ENCODE measurements at regions not wholly inside any gene's neighbourhood (a gene's known extent, or its start where the extent isn't known, plus 50 kb on each side); places are given as distances from the start of the nearest gene placed in this dataset.

DNA sequence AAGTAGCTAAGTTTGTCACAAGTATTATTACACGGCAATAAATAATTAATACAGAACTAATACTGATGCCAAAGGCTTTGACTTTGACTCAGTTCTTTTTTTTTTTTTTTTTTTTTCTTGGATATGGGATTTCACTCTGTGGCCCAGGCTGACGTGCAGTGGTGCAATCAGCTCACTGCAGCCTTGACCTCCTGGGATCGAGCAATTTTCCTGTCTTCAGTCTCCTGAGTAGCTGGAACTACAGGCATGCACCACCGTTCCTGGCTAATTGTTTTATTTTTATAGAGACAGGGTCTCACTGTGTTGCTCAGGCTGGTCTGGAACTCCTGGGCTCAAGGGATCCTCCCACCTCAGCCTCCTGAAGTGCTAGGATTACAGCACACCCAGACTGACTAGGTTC is 284.5 kb downstream of the SS18 start:
- Histone ChIP-seq H3K4me1 (ENCODE audit: insufficient read depth, low read length, severe bottlenecking) (no peaks in the 10 kb centered on the region), H3K4me3 (ENCODE audit: low read depth, low read length, poor library complexity, severe bottlenecking) (no peak overlapping the region), H3K9me3 (ENCODE audit: low read length) (no peaks in the 10 kb centered on the region), H3F3A (ENCODE audit: insufficient read depth, low read length) (no peaks in the 10 kb centered on the region), H3K27ac (ENCODE audit: low read depth, low read length, poor library complexity, severe bottlenecking) (no peak overlapping the region), H3K27me3 (ENCODE audit: insufficient read depth, low read length) (no peaks in the 10 kb centered on the region; the same call in 1 of the 2 replicates), H3K9me2 (ENCODE audit: low read depth, low read length) (no peaks in the 10 kb centered on the region), H2AFZ (ENCODE audit: low read length) (no peak overlapping the region), H3K36me3 (ENCODE audit: insufficient read depth, low read length) (no peaks in the 10 kb centered on the region), H3K79me2 (ENCODE audit: insufficient read depth, low read length) (no peaks in the 10 kb centered on the region), H3K9ac (ENCODE audit: low read length) (no peak overlapping the region), H3K4me2 (ENCODE audit: low read length) (no peak overlapping the region), H4K20me1 (ENCODE audit: insufficient read depth, low read length) (no peaks in the 10 kb centered on the region)
- TF ChIP-seq, protein P1, sequence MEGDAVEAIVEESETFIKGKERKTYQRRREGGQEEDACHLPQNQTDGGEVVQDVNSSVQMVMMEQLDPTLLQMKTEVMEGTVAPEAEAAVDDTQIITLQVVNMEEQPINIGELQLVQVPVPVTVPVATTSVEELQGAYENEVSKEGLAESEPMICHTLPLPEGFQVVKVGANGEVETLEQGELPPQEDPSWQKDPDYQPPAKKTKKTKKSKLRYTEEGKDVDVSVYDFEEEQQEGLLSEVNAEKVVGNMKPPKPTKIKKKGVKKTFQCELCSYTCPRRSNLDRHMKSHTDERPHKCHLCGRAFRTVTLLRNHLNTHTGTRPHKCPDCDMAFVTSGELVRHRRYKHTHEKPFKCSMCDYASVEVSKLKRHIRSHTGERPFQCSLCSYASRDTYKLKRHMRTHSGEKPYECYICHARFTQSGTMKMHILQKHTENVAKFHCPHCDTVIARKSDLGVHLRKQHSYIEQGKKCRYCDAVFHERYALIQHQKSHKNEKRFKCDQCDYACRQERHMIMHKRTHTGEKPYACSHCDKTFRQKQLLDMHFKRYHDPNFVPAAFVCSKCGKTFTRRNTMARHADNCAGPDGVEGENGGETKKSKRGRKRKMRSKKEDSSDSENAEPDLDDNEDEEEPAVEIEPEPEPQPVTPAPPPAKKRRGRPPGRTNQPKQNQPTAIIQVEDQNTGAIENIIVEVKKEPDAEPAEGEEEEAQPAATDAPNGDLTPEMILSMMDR (IDR thresholded peaks at IDR 0.05; ENCODE audit: low read length): no peak
- no peak for TF ChIP-seq EZH2 (IDR thresholded peaks at IDR 0.05; ENCODE audit: borderline replicate concordance, low read length)

GRCh38 chr18:25805323-25805722 is 285.1 kb downstream of the SS18 start:
- no peaks in the 10 kb centered on the region for H3K79me2 ChIP-seq (ENCODE audit: insufficient read depth, low read length)
- no peak overlapping the region for H3K4me2 ChIP-seq (ENCODE audit: low read length)

GRCh38 chr18:25799231-25799630 is 291.2 kb downstream of the SS18 start:
- Histone ChIP-seq H3K36me3 (ENCODE audit: insufficient read depth, low read length) (no peaks in the 10 kb centered on the region), H3K27me3 (ENCODE audit: insufficient read depth, low read length) (no peaks in the 10 kb centered on the region), H4K20me1 (ENCODE audit: insufficient read depth, low read length) (no peaks in the 10 kb centered on the region), H3F3A (ENCODE audit: insufficient read depth, low read length) (no peaks in the 10 kb centered on the region), H3K9me3 (ENCODE audit: low read length) (no peaks in the 10 kb centered on the region), H3K4me1 (ENCODE audit: insufficient read depth, low read length, severe bottlenecking) (no peaks in the 10 kb centered on the region), H3K27ac (ENCODE audit: low read depth, low read length, poor library complexity, severe bottlenecking) (no peak overlapping the region), H3K4me2 (ENCODE audit: low read length) (no peak overlapping the region), H3K9ac (ENCODE audit: low read length) (no peak overlapping the region), H3K79me2 (ENCODE audit: insufficient read depth, low read length) (no peaks in the 10 kb centered on the region), H3K4me3 (ENCODE audit: low read depth, low read length, poor library complexity, severe bottlenecking) (no peak overlapping the region), H2AFZ (ENCODE audit: low read length) (no peak overlapping the region), H3K9me2 (ENCODE audit: low read depth, low read length) (no peaks in the 10 kb centered on the region)
- TF ChIP-seq, protein P1 (IDR thresholded peaks at IDR 0.05; ENCODE audit: low read length): no peak
- TF ChIP-seq EZH2 (IDR thresholded peaks at IDR 0.05; ENCODE audit: borderline replicate concordance, low read length): no peak

More at GRCh38 chr18:25805323-25805722, 285.1 kb downstream of the SS18 start:
- Histone ChIP-seq H3K9me3 (ENCODE audit: low read length) (no peaks in the 10 kb centered on the region), H3F3A (ENCODE audit: insufficient read depth, low read length) (no peaks in the 10 kb centered on the region), H3K36me3 (ENCODE audit: insufficient read depth, low read length) (no peaks in the 10 kb centered on the region), H4K20me1 (ENCODE audit: insufficient read depth, low read length) (no peaks in the 10 kb centered on the region), H3K4me1 (ENCODE audit: insufficient read depth, low read length, severe bottlenecking) (no peaks in the 10 kb centered on the region), H3K27me3 (ENCODE audit: insufficient read depth, low read length) (no peaks in the 10 kb centered on the region; the same call in 1 of the 2 replicates), H3K9me2 (ENCODE audit: low read depth, low read length) (no peaks in the 10 kb centered on the region), H2AFZ (ENCODE audit: low read length) (no peak overlapping the region), H3K9ac (ENCODE audit: low read length) (no peak overlapping the region), H3K4me3 (ENCODE audit: low read depth, low read length, poor library complexity, severe bottlenecking) (no peak overlapping the region), H3K27ac (ENCODE audit: low read depth, low read length, poor library complexity, severe bottlenecking) (no peak overlapping the region)
- TF ChIP-seq, protein P1 (IDR thresholded peaks at IDR 0.05; ENCODE audit: low read length): no peak
- TF ChIP-seq EZH2 (IDR thresholded peaks at IDR 0.05; ENCODE audit: borderline replicate concordance, low read length): no peak

Data from OCI-LY1 (cell line).